ENCODE measurements at regions not wholly inside any gene's neighbourhood (a gene's known extent, or its start where the extent isn't known, plus 50 kb on each side); places are given as distances from the start of the nearest gene placed in this dataset.

- Histone ChIP-seq H3K27ac (ENCODE audit: low read depth, low read length, poor library complexity, severe bottlenecking) (no peak overlapping the region), H3K4me3 (ENCODE audit: low read depth, low read length, poor library complexity, severe bottlenecking) (no peak overlapping the region), H3K27me3 (replicated peaks; ENCODE audit: insufficient read depth, low read depth, low read length, poor library complexity) (no peaks in the 10 kb centered on the region), H3K36me3 (ENCODE audit: insufficient read depth, low read length, poor library complexity, severe bottlenecking) (no peaks in the 10 kb centered on the region), H3K9me3 (ENCODE audit: low read depth, low read length, poor library complexity, severe bottlenecking) (no peaks in the 10 kb centered on the region), H3K4me1 (ENCODE audit: insufficient read depth, low read length, poor library complexity, severe bottlenecking) (no peaks in the 10 kb centered on the region)
- CTCF ChIA-PET, result no interaction called here
- POLR2A ChIA-PET (ENCODE audit: low non-redundant PET), result no interaction called here
- DNase-seq (ENCODE audit: low spot score), result no peak
- BruUV-seq (replicated peaks), result no TSS peak
- intact Hi-C loops (cut with micrococcal nuclease; ENCODE audit: unreplicated experiment), result no loop called here
- TF ChIP-seq CTCF (conservative IDR thresholded peaks at IDR 0.05; ENCODE audit: low read depth, low read length) (no peak), EZH2 (IDR thresholded peaks at IDR 0.05; ENCODE audit: borderline replicate concordance, low read depth, low read length, poor library complexity, severe bottlenecking) (no peak)
Observed at GRCh38 chr13:83935566-83935965, 53.3 kb upstream of the SLITRK1 start.
